NCI-H2196 (cell line): ENCODE measurements at regions not wholly inside any gene's neighbourhood (a gene's known extent, or its start where the extent isn't known, plus 50 kb on each side); places are given as distances from the start of the nearest gene placed in this dataset.

Experiments used
- DNase-seq: peaks from one replicate; lab custom pipeline; 2025; ENCODE audit not compliant: unreplicated experiment; lab: John Stamatoyannopoulos, UW

DNA sequence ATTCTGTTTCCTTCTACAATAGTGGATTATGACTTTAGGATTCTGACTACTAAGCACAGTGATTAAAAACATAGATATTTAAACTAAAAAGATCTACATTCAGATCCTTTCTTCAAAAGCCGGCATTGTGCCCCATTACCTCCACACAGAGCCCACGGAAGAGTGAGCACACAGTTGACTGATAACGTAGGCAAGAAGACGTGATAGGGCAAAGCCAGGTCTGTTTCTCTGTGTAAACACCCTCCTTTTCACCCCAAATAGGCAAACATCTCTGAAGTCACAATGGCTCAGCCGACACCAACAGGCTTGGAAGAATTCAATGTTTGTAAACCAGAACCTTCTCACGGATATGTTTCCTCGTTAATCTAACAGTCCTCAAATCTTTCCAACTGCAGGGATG, 302.9 kb downstream of the CMPK2 start:
- DNase-seq, result no peak

DNA sequence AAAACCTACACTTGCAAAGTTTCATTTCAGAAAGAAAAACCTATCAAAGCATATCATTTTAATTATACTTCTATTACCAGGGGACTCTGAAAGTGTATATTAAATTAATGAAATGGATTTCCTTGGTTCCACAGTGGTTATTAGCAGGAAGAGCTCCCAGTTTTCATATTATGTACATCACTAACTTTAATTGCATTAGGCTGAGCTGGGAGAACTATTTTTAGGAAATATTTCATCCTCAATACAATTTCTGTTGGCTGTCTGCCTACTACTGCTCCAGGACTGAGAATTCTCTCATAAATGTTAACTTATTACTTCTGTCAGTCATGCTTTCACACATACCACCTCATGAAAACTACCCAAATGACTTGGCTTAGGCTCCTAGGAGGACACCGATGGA, 301.4 kb downstream of the CMPK2 start:
- DNase-seq, result no peak

DNA sequence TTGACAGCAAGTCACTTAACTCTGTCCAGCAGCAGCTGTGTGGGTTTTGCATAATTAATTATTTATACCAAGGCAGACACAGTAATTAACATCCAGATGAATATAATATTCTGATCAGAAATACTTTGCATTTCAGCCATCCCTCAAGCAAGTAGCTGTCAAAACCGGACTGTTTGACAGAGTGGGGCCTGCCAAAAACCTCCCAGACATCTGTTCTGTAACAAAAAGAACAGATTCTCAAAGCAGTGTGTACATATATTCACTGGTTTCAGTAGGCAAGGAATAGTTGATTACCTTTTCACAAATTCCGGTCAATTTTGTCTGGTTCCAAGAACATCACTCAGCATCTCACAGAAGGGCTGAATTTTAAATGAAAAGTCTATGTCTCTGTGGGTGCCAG, 291.6 kb downstream of the CMPK2 start:
- no peak for DNase-seq

DNA sequence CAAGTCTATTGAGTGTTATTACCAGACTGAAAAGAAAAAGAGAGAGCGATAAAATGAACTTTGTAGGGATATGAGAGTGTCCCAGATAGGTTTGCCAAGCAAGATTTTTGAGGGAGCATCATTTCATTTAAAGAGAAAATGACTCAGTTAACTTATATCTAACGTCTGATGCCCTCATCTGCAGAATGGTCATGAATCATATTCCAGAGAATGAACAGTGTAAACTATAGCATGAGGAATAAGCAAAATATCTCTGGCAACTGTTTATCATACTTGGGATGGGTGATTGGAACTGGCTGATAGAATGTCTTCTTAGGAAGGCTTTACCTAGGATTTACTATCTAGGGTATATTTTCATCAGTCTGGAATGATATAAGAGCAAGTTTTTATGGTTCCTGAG, 289.4 kb downstream of the CMPK2 start:
- no peak for DNase-seq

DNA sequence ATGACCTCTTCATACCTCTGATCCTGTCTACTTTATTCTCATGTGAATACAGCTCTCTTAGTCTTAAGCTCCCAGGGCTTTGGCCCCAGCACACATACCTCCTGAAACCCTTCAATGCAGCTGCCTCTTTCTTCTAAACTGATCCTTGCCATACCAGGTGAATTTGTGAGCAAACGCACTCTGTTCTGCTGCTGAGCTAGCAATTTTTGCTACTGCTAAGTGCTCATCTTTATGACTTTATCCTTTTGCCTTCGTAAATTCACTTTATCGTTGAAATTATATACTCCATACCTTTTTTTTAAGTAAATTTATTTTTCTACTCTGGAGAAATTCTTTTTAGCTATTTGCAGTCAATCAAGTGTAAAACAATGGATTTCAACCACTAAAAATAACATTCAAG, 287.7 kb downstream of the CMPK2 start:
- no peak for DNase-seq

DNA sequence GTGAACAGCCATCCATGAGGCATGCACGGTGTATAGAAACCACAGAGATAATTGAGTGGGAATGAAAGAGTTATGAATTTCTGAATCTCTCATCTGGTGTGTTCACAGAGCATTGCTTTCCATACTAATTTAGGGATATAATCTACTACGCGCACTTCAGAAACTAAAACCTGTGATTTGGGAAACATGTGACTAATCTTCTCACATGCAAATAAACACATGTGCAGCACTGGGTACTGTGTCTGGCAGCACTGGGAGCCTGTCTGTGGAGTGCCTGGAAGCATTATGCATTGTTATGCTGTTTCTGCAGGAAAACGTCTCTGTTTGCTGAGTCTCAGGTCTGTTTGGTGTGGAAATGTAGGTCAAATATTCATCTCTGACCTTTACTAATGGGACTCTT, 287.3 kb downstream of the CMPK2 start:
- no peak for DNase-seq

DNA sequence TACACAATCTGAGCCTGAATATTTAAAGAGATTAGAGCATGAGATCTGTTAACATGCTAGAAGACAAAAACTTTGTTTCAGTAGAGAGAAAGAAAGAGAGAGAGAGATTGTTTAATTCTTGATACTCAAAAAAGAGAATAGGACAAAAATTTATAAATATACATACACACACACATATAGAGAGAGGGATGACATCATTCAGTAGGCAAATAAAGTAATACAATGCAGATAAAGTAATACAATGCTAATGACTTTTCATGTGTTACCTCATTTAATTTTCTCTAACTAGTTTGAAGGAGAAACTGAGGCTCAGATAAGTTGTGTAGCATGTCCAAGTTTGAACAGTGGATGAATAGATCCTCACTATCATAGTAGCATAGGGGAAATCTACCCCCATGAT, 286.4 kb downstream of the CMPK2 start:
- DNase-seq, result no peak

DNA sequence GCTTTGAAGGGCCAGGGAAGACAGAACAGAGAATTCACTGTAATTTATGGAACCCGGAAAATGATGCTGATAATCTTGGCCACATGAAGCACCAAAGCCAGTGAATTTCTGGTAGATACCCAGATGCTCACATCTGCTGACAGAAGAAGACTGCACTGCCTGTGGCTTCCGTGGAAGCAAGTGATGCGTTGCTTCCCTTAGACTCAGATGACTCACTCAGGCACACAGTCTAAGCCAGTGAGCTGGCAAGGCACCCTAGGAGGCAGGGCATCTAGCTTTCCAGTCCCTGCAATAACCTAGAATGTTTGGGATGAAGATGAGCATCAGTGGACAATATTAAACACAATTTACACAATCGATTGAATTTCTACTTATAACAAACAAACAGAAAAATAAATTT, 284.7 kb downstream of the CMPK2 start:
- no peak for DNase-seq

DNA sequence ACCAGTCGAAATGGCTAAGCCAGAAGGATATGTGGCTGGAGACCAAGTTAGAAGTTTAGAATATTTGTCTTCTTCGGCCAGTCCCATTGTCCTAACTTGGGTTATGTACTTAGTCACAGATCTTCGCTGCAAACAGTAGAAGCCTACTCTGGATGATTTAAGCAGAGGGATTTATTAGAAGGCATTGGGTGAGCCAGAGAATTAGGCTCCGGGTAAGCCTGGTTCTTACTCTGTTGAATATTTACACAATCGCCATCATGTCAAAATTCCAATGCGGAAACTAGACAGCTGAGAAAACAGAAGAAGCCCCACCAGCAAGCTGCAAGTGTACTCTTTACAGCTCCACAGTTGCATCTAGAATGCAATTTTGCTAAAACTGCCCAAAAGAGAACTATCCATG, 276.6 kb downstream of the CMPK2 start:
- no peak for DNase-seq

DNA sequence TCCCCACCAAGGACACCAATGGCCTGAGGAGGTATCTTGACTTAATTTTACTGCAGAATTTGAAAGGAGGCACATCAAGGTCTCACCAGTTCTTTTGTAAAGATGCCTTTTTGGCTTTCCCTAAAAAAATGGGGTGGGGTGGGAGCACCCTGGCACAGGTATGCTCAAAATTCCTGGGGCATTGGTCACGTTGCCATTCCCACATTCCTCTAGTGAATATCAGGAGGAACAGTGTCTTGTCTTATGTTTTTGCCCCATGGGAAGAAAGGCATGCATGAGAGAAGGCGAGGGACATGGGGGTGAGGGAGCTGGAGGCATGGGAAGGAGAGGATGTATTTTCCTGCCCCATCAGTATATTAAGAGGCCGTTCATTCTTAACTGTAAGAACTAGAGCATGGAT, 275.3 kb downstream of the CMPK2 start:
- no peak for DNase-seq

DNA sequence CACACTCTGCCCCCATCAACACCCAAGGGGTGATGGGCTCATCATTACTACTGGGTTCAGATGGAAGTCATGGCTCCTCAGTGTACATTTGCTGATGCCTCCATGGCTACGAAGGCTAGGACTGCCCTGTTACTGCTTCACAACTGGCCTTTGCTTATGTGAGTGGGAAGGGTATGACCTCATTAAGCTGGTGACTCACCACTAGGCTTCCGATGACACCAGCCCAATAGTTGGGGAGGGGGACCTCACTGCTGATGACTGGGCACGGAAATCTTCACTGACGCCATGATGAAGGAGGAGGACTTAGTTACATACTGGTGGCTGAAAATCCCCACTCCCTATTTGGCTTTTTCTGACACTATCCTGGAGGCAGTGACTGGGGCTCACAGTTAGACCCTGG, 263.2 kb downstream of the CMPK2 start:
- no peak for DNase-seq

DNA sequence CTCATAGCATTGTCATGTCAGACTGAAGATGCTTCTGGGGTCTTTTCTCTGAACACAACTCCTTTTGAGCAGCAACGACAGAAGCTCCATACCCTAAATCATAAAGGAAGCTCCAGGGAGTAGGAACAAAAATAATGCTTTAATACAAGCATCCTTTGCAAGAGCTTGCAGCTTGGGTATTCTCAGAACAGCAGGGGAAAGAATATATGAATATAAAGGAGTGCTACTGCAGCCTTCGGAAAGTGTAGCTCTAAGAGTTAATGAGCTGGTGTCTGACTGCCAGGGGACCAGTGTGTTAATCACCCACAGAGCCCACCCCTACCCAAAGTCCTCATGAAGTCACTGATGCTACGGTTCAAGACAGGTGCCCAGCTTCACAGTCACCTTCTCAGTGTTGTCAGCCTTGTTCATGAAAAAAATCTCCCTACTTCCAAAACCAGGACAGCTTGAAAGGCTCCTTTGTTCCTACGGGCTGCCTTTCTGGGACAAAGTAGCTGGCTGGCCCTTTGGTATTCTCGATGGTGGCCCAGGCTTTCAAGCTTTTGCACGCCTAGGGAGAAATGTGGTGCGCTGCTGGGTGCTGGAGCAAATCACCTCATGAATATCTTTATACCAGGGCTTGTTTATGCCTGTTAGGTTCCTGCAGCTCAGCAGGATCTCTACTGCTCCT, 259.7 kb downstream of the CMPK2 start:
- no peak for DNase-seq

DNA sequence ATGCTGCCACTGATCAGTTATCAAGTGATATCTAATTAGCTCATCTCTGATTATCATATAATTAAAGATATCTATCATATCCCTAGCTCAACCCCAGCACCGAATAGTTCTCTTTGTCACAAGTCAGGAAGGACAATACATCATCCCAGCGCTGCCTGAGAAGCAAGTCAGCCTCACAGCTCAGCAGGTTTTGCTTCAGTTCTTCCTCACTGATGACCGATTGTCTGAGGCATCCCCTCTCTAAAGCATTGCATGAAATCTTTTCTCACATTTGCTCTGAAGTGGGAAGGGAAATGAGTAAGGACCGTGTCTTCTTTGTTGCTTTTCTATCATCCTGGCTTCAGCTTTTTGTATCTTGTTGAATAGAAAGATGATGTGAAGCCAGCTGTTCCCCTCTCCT, 247.9 kb downstream of the CMPK2 start:
- no peak for DNase-seq

DNA sequence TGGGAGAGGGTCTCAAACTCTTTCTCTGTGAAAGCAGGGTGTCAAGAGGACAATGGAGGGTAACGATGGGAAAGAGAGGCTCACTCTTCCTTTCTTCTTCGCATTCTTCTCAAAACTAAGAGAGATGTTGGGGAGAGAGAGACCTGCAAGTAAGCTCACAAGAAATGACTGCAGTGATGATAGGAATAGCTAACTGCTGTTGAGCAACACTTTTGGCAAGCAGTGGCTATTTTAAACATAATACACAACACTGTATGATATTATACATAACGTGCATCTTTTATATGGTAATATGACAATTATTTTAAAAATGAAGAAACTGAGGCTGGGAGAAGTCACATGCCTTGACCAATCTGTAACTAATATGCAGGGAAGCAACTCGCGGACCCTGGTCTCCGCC, 247.5 kb downstream of the CMPK2 start:
- DNase-seq, result no peak

DNA sequence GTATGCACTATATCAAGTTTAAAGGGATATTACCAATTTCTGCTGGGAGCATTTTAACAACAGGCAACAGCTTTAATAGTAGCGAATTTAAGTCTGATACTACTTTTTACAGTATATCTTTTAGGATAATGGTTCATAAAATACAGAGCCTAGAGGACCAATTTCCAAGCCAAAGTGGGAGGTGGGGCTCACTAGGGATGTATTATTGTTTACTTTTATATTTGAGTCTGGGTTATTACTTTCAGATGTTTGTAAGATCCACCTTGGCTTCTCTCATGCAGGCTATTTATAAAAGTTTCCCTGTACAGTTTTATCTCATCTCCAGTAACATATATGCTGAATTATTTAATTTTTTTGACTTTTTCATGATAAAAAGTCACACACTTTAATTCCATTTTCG, 242.0 kb downstream of the CMPK2 start:
- no peak for DNase-seq

DNA sequence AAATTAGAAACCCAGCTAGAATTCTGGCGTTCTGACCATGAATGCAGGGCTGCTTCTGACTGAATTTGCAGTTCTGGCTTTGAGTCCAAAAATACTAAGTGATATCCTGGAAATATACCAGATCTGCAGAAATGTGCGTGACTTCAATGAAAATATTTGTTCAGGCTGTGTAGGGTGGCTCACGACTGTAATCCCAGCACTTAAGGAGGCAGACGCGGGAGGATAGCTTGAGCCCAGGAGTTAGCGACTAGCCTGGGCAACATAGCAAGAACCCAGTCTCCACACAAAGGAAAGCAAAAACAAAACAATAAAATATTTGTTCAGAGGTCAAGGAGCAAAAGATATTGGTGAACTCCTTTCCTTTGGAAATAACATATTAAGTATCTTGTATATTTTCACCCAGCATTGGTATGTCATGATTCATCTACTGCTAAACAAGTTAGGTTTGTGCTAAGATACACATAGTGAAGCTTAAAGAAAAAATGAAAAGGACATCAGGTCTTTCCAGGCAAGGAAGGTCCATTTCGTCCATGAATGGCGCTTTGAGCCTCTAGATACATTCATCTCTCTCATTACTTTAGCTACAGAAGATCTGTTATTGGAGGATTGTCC, 239.2 kb downstream of the CMPK2 start:
- no peak for DNase-seq

DNA sequence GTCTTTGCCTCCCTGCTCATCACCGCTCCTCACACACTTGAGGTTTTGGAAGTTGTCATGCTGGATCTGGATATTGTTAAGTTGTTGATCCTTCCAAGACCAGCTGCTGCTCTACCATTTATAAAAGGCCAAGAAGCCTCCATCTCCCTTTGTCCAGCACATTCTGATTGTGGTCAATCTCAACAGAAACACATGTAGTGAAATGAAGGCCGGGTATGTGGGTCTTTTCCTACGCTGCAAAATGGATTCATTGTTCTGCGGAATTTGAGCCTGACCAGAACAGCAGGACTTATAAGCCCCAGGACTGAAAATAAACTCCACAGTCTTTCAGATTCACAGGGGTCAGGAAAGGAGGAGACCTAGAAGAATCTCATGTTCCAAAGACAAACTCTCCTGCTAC, 238.4 kb downstream of the CMPK2 start:
- no peak for DNase-seq

DNA sequence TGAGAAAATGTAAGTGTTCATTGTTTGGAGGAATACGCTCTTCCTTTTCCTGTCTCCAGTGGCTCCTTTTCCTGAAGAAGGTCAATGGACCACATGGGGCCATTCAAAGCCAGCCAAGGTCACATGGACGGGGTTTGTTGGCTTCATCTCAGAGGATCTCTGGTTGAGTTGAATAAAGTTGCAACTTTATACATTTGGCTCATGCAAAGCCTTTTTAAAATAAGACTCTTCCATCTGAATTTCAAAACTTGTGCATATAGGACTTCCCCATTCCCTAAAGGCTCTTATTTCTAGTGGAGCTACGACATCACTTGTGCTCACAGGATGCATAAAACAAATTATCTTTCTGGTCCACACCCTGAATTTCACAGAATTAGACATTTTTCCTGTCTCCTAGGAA, 235.5 kb downstream of the CMPK2 start:
- DNase-seq, result no peak

DNA sequence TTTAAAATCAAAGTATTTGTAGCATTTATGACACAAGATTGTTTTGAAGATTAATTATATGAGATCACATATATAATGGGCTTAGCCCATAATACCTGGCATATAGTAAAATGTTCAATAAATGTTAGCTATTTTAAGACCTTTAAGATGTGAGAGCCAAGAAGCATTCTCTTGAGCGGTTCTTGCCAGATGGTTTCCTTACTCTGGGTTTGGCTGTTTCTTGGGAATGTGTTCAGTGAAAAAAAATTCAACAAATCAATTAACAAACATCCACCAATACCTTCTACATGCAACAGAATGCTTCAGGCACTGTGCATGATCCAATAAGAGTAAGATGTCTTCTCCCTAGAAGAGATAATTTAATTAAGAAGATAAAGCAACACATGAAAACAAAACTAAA, 230.4 kb downstream of the CMPK2 start:
- no peak for DNase-seq

DNA sequence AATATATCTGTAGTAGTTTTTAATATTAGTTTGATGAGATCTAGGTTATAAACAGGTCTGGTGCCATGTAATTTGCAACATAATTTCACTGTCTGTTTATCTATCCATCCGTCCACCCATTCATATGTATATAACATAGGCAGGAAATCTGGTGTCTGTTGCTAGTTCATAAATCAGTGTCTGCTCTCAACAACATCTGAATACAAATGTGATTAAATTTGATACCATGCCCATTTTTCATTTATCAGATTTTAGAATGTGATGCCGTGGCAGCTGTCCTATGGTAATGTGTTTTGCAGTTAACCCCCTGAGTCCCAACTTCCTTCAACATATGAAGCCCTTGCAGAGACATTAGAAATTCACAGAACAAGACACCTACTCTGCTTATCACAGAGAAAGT, 228.4 kb downstream of the CMPK2 start:
- no peak for DNase-seq

DNA sequence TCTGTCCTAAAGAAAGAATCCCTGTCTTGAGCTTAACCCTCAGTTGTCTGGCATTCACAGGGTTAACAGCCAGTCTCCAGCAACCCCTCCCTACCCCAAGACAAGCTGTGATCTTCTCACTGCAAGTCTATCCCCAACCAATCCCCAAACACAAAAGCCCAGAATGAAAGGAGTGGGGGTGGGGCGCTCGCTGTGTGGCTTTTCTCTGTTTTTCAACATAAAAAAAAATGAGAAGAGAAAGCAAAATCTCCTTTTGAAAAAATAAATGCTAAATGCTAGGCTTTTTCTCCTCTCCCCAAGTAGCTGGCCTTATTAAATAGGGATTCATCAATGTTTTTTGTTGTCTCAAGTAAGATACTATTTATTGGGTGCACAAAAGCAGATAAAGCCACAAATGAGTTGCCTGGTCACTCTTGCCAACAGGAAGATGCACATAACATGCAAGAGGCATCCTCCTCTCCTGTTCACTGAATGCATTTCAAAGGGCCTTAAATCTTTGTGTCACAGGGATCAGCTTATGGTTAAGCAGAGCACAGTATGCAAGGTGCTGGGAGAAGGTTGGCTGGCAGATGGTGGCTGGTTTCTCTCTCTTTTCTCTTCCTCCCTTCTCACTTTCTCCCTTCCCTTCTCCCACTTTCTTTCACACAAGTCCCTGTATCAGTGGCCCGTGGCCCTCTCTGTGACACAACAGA, 225.6 kb downstream of the CMPK2 start:
- no peak for DNase-seq

DNA sequence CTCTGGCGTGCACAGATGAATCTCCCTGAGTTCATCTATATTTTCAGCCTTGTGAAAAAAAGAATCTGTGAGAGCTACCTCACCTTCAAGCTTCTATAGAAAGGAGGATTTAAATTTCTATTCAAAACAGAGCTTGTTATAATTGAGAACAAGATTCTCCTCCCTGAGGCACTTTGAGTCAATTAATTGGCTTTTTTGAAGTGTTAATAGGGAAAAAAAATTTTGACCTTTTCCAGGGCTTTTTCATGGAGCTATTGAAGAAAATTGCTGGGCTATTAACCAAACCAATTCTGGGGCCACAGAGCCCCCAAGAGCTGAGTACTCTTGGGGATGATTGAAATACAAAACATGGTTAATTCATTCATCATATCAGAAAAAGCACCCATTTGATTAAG, 225.1 kb downstream of the CMPK2 start:
- DNase-seq, result no peak

DNA sequence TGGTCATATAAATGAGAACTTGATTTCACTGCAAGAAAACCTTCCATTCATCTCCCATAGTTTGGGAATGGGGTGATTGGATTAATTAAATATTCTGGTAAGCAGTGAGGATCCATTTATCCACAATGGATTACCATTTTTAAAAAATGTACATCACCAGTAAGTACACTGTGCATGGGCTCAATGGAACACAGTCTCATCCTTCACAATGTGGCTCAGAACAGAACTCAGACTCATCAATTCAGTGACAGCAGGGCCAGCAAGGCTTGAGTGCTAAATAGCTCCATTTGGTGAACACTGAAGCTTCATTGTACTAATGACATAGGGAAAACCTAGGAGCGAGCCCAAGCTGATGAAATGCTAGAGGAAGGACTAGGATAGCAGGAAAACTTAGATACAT, 223.8 kb downstream of the CMPK2 start:
- no peak for DNase-seq
